NOMO-1 treated with DMSO at 0.1 percent for 48 hours (cell line): ENCODE measurements at regions not wholly inside any gene's neighbourhood (a gene's known extent, or its start where the extent isn't known, plus 50 kb on each side); places are given as distances from the start of the nearest gene placed in this dataset.

Experiments
- DNase-seq: peaks from one replicate; lab custom pipeline; 2025; ENCODE audit not compliant: unreplicated experiment; lab: John Stamatoyannopoulos, UW

DNA sequence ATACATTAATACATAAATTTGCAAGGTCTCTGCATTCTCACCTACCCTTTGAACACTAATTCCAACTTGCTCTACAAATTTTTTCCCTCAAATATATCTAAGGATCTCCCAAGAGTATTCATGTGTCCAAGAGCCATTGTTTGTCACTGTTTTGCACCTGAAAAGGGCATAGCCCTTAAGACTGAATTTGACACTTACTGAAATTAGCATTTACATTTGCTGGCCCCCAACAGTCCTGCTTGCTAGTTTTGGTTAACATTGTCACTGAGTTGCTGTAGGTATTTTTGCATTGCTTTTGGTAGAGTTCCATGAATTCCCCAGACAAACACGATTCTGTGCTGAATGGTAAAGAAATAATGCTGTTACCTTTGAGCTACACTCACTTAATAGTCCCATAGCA is 57.3 kb downstream of the KCNA4 start:
- no peak for DNase-seq

DNA sequence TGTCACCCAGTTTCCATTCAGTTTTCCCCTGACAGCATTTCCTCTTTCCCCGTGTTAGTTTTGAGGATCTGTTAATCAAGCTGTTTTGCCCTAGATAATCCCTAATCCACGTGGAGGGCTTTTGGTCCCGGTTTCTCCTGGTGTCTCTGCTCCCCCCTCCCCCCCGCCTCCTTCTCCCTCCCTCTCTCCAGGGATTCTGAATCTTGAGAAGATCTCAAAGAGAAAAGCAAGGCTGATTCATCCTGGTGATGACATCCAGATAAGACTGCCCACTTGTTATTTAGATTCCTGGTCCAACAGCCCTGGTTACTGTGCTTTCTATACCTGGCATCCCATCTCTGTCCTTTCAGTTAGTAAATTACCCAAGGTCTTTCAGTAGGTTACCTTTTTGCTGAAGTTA is 59.4 kb downstream of the KCNA4 start:
- no peak for DNase-seq

DNA sequence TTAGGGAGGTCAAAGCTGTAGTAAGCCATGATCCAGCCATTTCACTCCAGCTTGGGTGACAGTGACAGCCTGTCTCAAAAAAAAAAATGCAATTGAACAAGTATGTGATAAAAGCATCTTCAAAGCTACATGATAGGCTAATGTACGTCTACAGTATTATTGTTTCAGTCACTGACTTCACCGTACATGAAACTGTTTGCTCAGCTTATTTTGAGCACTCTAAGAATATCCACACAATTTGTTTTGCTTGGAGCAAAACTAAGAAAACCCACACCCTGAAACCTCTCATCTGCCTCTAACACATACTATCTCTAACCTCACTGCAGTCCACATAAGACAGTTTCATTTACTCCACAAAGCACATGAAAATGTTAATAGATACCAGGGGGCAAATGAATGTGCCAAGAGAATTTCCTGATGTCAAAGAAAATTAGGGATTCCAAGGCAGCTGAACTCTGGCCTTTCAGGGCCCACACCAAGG is 60.7 kb downstream of the KCNA4 start:
- DNase-seq, result no peak

DNA sequence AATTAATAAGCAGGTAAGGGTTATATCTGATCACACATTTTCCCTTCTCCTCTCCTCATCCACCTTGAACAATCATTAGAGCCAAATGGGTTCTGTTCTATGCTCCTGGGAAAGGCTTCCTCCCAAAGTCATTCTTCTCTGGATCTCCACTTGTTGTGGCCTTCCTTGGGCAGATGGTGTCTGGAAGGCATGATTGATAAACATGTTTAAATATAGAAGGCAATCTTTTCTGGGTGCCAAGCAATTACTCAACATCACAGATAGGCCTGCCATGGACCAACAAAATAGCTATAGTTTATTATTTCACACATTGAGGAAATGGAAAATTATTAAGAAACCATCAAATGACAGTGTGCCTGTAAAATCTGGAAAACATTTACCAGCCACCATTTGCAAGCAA is 73.5 kb downstream of the KCNA4 start:
- no peak for DNase-seq

DNA sequence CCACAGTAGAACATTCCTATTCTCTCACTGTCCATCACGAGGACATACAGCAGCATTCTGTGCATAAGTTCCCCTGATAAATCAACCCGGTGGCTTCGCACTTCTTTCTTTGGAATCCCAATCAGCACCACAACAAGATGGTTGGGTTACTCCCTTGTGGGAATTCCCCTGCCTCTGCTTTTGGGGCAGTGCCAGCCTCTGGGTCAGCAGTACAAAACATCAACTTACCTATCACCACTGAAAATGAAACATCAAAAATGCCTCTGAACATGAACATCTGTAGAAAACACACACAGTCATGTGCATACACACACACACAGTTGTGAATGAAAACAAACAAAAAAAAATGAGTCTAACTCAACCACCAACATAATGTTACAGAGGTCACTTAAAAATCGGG is 79.3 kb downstream of the KCNA4 start:
- no peak for DNase-seq

DNA sequence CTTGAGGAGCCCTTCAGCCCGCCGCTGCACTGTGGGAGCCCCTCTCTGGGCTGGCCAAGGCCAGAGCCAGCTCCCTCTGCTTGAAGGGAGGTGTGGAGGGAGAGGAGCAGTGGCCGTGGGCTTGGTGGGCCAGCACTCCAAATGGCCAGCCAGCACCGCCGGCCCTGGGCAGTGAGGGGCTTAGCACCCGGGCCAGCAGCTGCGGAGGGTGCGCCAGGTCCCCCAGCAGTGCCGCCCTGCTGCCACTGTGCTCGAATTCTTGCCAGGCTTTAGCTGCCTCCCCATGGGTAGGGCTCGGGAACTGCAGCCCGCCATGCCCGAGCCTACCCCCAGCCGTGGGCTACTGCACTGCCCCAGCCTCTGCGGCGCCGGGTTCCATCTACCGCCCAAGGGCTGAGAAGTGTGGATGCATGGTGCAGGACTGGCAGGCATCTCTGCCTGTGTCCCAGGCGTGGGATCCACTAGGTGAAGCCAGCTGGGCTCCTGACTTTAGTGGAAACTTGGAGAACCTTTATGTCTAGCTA is 82.7 kb downstream of the KCNA4 start:
- DNase-seq, result no peak

DNA sequence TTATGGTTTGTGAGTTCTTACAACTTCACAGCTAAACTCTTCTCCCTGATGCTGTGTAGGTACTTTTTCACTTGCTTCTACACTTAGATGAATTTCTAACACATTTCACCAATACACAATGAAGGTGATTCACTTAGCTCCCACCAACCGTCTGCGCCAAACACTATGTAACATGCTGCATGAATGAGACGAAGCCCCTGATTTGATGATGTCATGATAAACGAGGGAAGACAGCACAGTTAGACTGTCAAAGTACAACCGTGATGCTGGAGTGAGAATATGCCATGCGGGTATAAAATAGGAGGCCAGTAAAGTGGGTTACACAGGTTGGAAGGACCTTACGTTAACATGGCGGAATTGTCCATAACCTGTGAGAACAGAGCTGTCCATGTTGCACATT is 100.8 kb downstream of the KCNA4 start:
- no peak for DNase-seq

DNA sequence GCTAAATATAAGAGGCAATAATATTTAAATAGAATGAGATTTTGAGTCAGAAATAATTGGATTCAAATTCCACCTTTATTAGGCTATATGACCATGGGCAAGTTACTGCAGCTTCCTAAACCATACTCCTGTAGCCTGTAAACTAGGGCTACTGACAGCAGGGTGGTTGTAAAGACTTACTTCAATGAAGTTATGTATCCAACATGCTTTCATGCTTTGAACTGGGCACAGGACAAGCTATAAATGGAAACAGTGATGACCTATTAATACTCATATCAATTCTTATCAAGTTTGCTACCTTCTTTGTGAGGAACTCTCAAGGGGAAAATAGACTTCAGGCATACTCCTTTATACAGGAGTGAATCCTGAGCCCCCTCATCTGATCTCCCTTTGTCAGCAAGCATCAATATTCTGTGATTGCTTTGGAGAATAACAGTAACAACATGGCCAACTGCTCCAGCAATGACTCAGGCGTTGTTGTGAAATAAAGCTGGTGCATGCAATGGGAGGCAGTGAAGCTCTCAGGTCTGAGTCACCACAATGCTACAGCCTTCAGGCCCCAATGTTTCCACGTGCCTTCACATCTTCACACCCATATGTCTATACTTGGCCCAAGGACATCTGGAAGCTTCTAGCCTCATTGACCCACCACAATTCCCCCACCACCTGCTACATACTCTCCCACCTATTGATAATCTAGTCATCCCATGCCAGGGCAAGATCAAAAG is 102.5 kb downstream of the KCNA4 start:
- no peak for DNase-seq

DNA sequence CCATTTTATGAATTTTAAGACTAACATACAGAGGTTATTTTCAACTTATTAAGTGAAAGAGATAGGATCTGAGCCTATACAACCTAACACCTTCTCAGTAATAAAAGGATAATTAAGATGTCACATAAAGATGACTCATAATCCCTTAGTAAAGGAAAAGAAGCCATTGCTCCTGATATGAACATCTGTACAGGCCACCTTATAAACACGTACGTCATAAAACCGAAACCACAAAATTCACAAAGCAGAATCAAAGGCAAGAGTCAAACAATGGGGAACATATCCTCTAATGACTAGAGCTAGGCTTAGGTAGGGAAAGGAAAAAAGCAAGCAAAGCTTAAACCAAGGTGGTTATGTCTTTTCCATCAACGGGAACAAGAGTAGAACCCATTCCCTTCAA is 103.5 kb downstream of the KCNA4 start:
- no peak for DNase-seq

DNA sequence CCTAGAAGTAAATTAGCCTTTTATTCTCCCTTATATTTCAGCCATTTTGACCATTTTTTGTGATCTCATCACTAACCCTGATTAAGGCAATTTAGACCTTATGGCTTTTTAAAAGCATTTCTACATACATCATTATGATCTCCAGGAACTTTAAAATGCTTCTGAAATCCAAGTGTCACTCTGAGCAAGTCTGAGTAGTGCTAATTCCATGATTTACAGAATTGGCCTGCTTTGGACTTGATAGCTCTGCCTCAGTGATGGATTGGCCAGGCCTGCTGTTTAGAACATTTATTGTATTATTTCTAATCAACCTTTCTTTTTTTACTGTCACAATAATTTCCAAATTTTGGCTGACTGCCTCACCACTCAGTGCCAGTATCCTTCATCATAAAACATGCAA is 116.4 kb downstream of the KCNA4 start:
- DNase-seq, result no peak

DNA sequence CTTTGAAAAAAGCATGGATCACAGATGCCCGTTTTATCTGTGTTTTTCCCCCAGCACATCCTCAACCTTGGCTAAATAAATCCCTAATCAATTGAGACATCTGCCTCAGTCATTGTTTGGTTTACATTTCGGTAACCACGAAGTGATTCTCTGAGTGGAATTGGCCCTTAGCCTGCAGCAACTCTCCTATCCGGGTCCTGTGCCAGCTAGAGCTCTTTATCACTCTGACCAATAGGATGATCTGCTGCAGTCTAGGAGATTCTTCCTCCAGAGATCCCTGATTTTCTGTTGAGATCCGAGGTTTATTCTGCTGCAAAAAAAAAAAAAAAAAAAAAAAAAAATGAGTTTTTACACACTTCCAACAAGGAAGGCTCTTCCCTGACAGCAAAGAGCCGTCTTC is 137.3 kb downstream of the KCNA4 start:
- DNase-seq, result no peak

DNA sequence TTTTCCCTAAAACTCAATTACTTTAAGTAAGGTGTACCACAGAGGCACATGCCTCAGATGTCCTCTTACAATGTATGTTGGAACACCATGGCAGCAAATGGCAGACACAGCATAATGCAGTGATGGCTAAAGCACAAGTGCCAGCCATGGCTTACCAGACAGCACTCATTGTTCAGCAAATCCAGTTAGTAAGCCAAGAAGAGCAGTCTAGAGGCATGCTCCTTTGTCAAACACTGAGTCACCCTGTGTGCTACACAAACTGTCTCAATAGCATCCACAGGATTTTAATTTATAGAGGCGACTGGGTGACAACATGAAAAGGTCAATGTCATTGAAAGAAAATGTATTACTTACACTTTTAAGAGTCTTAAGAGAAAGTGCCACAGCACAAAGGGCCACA is 140.6 kb downstream of the KCNA4 start:
- no peak for DNase-seq

DNA sequence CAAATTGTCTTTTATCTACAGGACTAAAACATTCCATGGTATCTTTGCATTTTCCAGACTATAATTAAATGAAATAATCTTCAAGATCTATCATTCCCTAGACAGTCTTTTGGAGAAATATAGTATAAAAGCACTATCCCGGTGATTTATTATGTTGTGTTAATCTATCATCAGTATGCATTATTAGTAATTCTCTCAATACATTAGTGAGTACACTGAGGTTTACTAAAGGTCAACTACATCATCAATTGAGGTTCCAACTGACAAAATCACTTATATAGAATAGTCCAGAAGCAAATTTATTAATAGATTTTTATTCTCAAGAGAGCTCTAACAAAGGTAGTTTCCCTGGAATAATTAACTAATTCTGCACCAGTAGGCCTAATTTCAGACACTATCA is 169.6 kb downstream of the KCNA4 start:
- no peak for DNase-seq

DNA sequence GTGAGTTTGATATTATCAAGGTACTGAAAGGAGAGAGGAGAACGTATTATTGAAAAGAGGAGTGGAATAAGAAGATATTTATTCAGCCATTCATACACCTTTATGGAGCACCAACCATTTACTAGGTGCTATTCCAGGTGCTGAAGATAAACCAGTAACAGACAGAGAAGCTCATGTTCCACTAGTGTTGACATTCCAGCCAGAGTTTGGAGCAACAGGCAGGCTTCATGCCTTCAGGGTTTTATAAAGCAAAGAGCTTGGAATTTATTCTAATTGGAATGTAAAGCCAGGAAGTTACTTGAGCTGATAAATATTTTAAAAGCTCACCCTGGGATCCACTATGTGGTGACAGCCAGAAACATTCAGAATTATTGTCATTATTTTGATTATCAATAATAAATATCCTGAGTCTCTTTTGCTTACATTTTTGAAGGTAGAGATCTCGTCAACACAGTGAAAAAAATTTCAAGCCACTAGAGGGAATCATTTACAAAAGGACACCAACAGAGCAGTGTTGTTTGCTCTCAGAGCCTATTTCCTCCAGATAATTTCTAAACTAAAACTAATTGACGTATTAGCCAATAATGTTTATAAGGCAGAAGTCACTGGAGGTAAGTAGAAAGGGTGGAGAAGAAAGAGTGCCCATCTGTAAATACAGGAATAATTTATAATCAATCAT is 172.0 kb downstream of the KCNA4 start:
- no peak for DNase-seq

DNA sequence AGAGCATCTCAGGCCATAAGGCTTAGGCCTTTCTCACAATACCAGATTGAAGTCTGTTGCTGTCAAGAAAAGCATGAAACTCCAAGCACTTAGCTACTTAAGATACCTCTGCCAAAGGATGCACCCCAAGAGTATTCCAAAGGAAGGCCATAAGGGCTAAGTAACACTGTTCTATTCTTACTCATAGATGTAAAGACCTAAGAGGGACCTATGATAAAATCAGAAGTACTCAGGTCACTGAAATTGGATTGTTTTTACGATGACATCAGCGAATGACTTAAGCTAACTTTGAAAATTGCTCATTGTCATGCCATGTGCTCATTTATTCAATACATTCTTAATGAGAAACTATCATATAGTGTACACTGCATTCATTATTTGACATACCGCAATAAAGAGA is 172.8 kb downstream of the KCNA4 start:
- no peak for DNase-seq

DNA sequence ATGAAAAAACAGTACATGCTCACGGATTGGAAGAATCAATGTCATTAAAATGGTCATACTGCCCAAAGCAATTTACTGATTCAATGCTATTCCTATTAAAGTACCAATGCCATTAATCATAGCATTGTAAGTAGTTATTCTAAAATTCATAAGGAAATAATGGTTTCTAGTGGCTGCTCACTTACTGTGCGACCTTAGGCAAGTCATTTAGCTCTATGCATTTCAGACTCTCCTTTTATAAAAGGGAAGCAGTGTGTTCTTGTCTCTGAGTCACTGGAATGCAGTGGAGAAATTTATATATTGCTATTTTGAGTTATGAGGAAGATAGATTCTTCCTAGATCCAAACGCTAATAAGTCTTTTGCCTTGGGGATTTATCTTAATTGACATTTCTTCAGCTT is 174.8 kb downstream of the KCNA4 start:
- no peak for DNase-seq

DNA sequence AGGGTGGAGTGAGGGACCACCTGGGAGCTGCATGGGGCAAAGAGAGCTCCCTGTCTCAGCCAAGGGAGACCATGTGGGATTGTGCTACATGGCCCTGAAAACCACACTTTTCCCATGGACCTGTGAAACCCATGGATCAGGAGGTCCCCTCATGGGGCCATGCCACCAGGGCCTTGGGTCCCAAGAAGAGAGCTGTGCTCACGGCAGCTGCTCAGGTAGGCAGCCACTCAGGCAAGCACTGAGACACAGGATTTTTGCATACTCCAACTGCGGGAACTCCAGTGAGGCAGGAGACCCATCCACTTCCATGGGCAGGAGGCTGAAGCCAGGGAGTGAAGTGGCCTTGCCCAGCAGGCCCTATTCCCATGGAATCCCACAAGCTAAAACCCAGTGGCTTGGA is 190.0 kb downstream of the KCNA4 start:
- no peak for DNase-seq

DNA sequence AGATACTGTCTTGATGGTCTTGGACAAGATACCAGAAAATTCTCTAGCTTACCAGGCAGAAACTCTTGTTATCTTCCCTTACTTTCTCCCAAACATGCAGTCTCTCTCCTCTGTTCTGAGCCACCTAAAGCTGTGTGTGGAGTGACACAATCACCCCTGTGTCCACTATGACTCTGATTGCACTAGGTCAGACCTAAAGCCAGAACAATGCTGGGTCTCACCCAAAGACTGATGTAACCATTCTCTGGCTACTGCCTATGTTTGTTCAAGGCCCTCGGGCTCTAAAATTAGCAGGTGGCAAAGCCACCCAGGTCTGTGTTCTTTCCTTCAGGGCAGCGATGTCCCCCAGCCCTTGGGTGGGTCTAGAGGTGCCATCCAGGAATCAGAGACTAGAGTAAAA is 200.5 kb downstream of the KCNA4 start:
- no peak for DNase-seq

DNA sequence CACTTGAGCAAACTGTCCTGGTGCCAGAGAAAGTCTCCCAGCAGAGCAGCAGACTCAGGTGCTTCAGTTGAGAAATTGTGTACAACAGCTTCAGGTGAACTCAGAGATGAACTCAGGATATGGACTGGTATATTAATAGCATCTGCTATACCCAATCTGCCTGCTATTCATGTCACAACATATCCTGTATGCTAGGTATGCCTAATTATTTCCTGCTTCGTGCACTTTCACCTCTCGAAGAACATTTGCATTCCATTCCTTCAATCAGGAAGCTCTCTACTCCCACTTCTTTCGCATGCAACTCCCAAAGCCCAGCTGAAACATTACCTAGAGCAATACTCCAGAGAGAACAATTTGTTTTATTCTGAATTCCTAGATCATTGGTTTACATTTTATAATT is 207.7 kb downstream of the KCNA4 start:
- no peak for DNase-seq

DNA sequence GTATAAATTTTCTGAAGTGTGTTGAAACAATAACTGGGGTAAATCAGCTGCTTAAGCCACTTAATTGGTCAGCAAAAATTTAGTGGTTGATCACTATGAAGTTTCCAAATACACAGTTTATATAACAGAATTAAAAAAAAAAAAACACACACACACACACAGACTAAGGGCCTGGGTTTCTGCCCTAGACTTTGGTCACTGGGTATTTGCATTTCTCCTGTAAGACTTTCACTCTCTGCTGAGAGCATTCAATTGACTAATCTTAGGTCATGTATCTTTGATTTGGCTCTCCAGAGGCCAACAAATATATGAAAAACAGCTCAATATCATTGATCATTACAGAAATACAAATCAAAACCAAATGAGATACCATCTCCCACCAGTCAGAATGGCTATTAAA is 214.3 kb downstream of the KCNA4 start:
- DNase-seq, result no peak

DNA sequence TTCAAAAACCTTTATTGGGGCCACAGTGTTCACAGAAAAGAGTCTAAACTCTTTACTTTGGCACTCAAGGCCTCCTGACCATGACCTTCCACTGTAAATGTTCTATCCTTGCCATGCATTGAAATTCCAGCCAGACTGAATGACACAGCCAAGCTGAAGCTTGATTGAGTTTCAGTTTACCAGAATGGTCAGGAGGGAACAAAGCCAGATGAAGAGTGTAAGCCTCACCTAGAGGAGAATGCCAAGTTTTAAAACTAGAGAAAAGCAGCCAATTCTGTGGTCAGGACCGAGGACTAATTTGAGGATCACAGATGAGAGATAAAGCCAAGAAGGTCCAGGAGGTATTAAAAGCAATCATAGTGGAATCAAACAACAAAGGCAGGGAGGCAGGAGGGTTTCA is 215.3 kb downstream of the KCNA4 start:
- DNase-seq, result no peak

DNA sequence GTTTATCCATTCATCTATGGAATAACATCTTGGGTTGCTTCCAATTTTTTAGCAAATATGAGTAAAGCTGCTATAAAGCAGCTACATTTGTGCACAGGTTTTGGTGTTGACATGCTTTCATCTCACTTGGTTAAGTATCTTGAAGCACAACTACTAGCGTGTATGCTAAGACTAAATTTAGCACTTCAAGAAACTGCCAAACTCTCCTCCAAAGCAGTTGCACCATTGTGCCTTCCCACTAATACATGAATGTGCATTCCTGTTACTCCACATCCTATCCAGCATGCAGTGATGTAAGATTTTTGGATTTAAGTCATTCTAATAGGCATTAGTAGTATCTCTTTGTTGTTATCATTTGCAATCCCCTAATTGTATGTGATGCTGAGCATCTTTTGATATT is 230.7 kb downstream of the KCNA4 start:
- no peak for DNase-seq

DNA sequence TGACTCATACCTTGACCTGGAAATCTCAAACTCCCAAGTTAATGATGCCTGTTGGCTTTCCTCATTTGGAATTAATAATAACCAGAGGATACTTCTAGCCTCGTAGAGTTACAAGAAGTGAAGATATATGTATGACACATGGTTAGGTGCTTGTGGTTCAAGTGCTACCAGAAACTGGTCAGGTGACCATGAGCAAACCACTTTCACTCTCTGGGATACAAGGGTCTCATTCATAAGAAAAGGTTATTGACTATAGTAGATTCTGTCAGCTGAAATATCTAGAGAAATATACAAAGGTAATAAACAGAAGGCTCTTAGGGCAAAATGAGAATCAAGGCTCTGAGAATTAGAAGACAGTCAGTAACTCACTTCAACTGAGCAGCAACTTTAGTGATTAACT is 233.3 kb downstream of the KCNA4 start:
- DNase-seq, result no peak
